ENCODE measurements at regions not wholly inside any gene's neighbourhood (a gene's known extent, or its start where the extent isn't known, plus 50 kb on each side); places are given as distances from the start of the nearest gene placed in this dataset.

GRCh38 chr14:83379436-83379835, 1845.8 kb upstream of the SEL1L start:
- TF ChIP-seq PBX3 (CRISPR knock-in tag; IDR thresholded peaks at IDR 0.05) (no peak), ZNF521 (tag by site-specific recombination; IDR thresholded peaks at IDR 0.05) (no peak), ZNF624 (tag by site-specific recombination; IDR thresholded peaks at IDR 0.05) (no peak), CTCF (tag by site-specific recombination; IDR thresholded peaks at IDR 0.05) (no peak), ZFP37 (tag by site-specific recombination; IDR thresholded peaks at IDR 0.05) (no peak), ZNF274 (IDR thresholded peaks at IDR 0.05; ENCODE audit: low read length) (no peak), ZNF274 (tag by site-specific recombination; IDR thresholded peaks at IDR 0.05; ENCODE audit: borderline replicate concordance) (no peak), ZNF791 (tag by site-specific recombination; IDR thresholded peaks at IDR 0.05) (no peak), SCRT1 (tag by site-specific recombination; IDR thresholded peaks at IDR 0.05; ENCODE audit: borderline replicate concordance) (no peak), ZNF138 (tag by site-specific recombination; IDR thresholded peaks at IDR 0.05; ENCODE audit: borderline replicate concordance) (no peak), ZNF510 (tag by site-specific recombination; IDR thresholded peaks at IDR 0.05; ENCODE audit: insufficient replicate concordance) (no peak), RBAK (tag by site-specific recombination; IDR thresholded peaks at IDR 0.05) (no peak), ZNF174 (tag by site-specific recombination; IDR thresholded peaks at IDR 0.05) (no peak), GFI1B (tag by site-specific recombination; IDR thresholded peaks at IDR 0.05) (no peak), YY1 (tag by site-specific recombination; IDR thresholded peaks at IDR 0.05) (no peak)
